B cell (primary cell): ENCODE measurements at regions not wholly inside any gene's neighbourhood (a gene's known extent, or its start where the extent isn't known, plus 50 kb on each side); places are given as distances from the start of the nearest gene placed in this dataset.

Experiments
- ATAC-seq: fragments of 200-7000 bp; cut with Tn5 transposase; one replicate; pipeline ENCODE4 v1.10.0; 2021; ENCODE audit warnings: low read depth, mild to moderate bottlenecking, moderate number of reproducible peaks, moderate library complexity
- CTCF ChIA-PET: fragments of 350-600 bp; sonication (Branson Sonifier 250); formaldehyde crosslinking; loops from one replicate; lab custom pipeline; 2021; ENCODE audit warnings: antibody characterized with exemption, inconsistent platforms; lab: Charles Lee
- POLR2A ChIA-PET: fragments of 350-600 bp; sonication (Branson Sonifier 250); formaldehyde crosslinking; loops from one replicate; lab custom pipeline; 2021; ENCODE audit warnings: antibody characterized with exemption; lab: Charles Lee
- DNase-seq: peaks from one replicate; pipeline ENCODE4 v3.0.0; 2013
- H2AFZ ChIP-seq: 2 replicates; pipeline ENCODE4 v1.6.1; 2012; ENCODE audit warnings: mild to moderate bottlenecking, low read depth, low read length; ENCODE audit not compliant: insufficient read depth, poor library complexity, severe bottlenecking
- H3K27ac ChIP-seq, 2 donors: 1 replicate in 1 of 2; 2 replicates in 1 of 2; pipeline ENCODE4 v1.5.1; 2012 to 2013; ENCODE audit warnings: low read length in 2 of 2, mild to moderate bottlenecking in 2 of 2, moderate library complexity in 1 of 2
- H3K27me3 ChIP-seq, 4 experiments: fragments of 200-600 bp in 1 of 4; sonication (generic) in 1 of 4; replicated peaks in 1 of 4; 1 replicate in 2 of 4; 2 replicates in 2 of 4; pipeline versions ENCODE4 v1.6.1 to v1.7.0; 2013 to 2016; ENCODE audit warnings: low read length in 3 of 4, mild to moderate bottlenecking in 2 of 4, mixed read lengths in 1 of 4, moderate library complexity in 1 of 4; ENCODE audit not compliant: insufficient read depth in 4 of 4, control insufficient read depth in 3 of 4; ENCODE audit errors: control extremely low read depth in 1 of 4
- H3K36me3 ChIP-seq, 2 experiments: replicated peaks in 1 of 2; 1 replicate in 1 of 2; 2 replicates in 1 of 2; pipeline versions ENCODE4 v1.6.1 to v1.7.1; 2013; ENCODE audit warnings: low read length in 1 of 2; ENCODE audit not compliant: insufficient read depth in 2 of 2, control insufficient read depth in 1 of 2; ENCODE audit errors: control extremely low read depth in 1 of 2, extremely low read depth in 1 of 2
- H3K4me1 ChIP-seq, 2 donors: fragments of 200-600 bp in 1 of 2; sonication (generic) in 1 of 2; 1 replicate in 1 of 2; 2 replicates in 1 of 2; pipeline versions ENCODE4 v1.5.1 to v1.6.1; 2013 to 2017; ENCODE audit warnings: low read length in 2 of 2; ENCODE audit not compliant: control insufficient read depth in 2 of 2, insufficient read depth in 2 of 2
- H3K4me2 ChIP-seq: replicated peaks from 2 replicates; pipeline ENCODE3; 2012; ENCODE audit warnings: mild to moderate bottlenecking, low read depth, low read length; ENCODE audit not compliant: poor library complexity, severe bottlenecking
- H3K4me3 ChIP-seq, 5 experiments: fragments of 200-600 bp in 1 of 5; sonication (generic) in 1 of 5; 1 replicate in 3 of 5; 2 replicates in 2 of 5; pipeline versions ENCODE4 v1.5.1 to v1.7.0; 2011 to 2016; ENCODE audit warnings: low read length in 4 of 5, mild to moderate bottlenecking in 4 of 5, low read depth in 2 of 5, control low read depth in 1 of 5, moderate library complexity in 1 of 5; ENCODE audit not compliant: insufficient read depth in 1 of 5; ENCODE audit errors: control extremely low read depth in 1 of 5, extremely low read depth in 1 of 5
- H3K79me2 ChIP-seq: fragments of 200-600 bp; sonication (generic); one replicate; pipeline ENCODE4 v1.6.0; 2016; ENCODE audit warnings: low read length; ENCODE audit not compliant: control insufficient read depth, insufficient read depth
- H3K9ac ChIP-seq: fragments of 200-600 bp; sonication (generic); 2 replicates; pipeline ENCODE4 v1.6.1; 2017; ENCODE audit warnings: mild to moderate bottlenecking, low read length, moderate library complexity
- H3K9me3 ChIP-seq, 3 donors: one replicate each; pipeline versions ENCODE4 v1.6.1 to v1.7.1; 2013; ENCODE audit warnings: low read length in 2 of 3; ENCODE audit not compliant: control insufficient read depth in 2 of 3, insufficient read depth in 1 of 3; ENCODE audit errors: control extremely low read depth in 1 of 3
- H4K20me1 ChIP-seq: 2 replicates; pipeline ENCODE4 v1.6.0; 2012; ENCODE audit warnings: mild to moderate bottlenecking, low read length; ENCODE audit not compliant: insufficient read depth, control insufficient read depth, poor library complexity, severe bottlenecking
- H3K27ac Mint-ChIP-seq: one replicate; pipeline ENCODE4 v1.8.0; 2021; ENCODE audit warnings: mixed read lengths
- H3K27me3 Mint-ChIP-seq: one replicate; pipeline ENCODE4 v1.8.0; 2021; ENCODE audit warnings: mixed read lengths
- H3K4me1 Mint-ChIP-seq: one replicate; pipeline ENCODE4 v1.8.0; 2021; ENCODE audit warnings: mixed read lengths
- H3K4me3 Mint-ChIP-seq: one replicate; pipeline ENCODE4 v1.8.0; 2021; ENCODE audit warnings: mixed read lengths
- H3K9me3 Mint-ChIP-seq: one replicate; pipeline ENCODE4 v1.8.0; 2022; ENCODE audit warnings: mixed read lengths; ENCODE audit not compliant: insufficient read depth
- CTCF ChIP-seq: fragments of 200-600 bp; IDR thresholded peaks from one replicate; pipeline ENCODE4 v1.8.0; 2022; ENCODE audit warnings: antibody characterized with exemption, mild to moderate bottlenecking
- EZH2 ChIP-seq: IDR thresholded peaks from 2 replicates; pipeline ENCODE4 v1.6.1; 2012; ENCODE audit warnings: borderline replicate concordance, low read depth, mild to moderate bottlenecking, moderate library complexity, low read length; ENCODE audit not compliant: insufficient read depth, poor library complexity, severe bottlenecking
- WGBS: methylation state at CpG from one replicate; pipeline ENCODE4 v1.1.5; 2013; ENCODE audit warnings: missing lambda C conversion rate; ENCODE audit not compliant: insufficient coverage; 5-methylcytosine and 5-hydroxymethylcytosine counted together
- intact Hi-C: fragments of 100-400 bp; cut with micrococcal nuclease; formaldehyde crosslinking; loops from one replicate; pipeline ENCODE4 v1.10.0; 2022

- WGBS: 93% methylated on average over 2 of the region's 3 CpGs
- Histone ChIP-seq H2AFZ (peak overlapping the region; percentile 33), H3K4me3 (no peak overlapping the region), H3K36me3 (no peaks in the 10 kb centered on the region), H3K4me1 (peaks cover 7 to 13% of the 10 kb centered on the region in 2 donors), H3K9me3 (no peaks in the 10 kb centered on the region), H3K4me2 (no peak overlapping the region), H3K9ac (no peak overlapping the region), H3K27me3 (peaks cover 0 to 5% (median 0%) of the 10 kb centered on the region in 4 experiments), H3K79me2 (no peaks in the 10 kb centered on the region), H3K27ac (no peak overlapping the region), H4K20me1 (no peaks in the 10 kb centered on the region)
- intact Hi-C loops: no loop called here
- no peak for ATAC-seq
- CTCF ChIA-PET: no interaction called here
- peak overlapping the region; percentile 46 for H3K27ac Mint-ChIP-seq
- H3K4me3 Mint-ChIP-seq: no peak overlapping the region
- peaks cover 14% of the 10 kb centered on the region for H3K4me1 Mint-ChIP-seq
- no peak for DNase-seq
- no peak for TF ChIP-seq CTCF
- no peak for TF ChIP-seq EZH2
- peaks cover under 1% of the 10 kb centered on the region for H3K27me3 Mint-ChIP-seq
- POLR2A ChIA-PET: interaction anchor here (0.6 kb wide), 1 partner anchor 72 kb away, joined by 3 read pairs; no protein-coding TSS in a partner anchor
- H3K9me3 Mint-ChIP-seq: no peaks in the 10 kb centered on the region
Measured at GRCh38 chr2:43045866-43046265, 180.5 kb downstream of the ZFP36L2 start.

- Histone ChIP-seq H4K20me1 (no peaks in the 10 kb centered on the region), H3K79me2 (no peaks in the 10 kb centered on the region), H3K4me2 (no peak overlapping the region), H3K27ac (no peak overlapping the region), H2AFZ (no peak overlapping the region), H3K9ac (no peak overlapping the region), H3K4me3 (no peak overlapping the region), H3K4me1 (peaks cover 0 to 4% of the 10 kb centered on the region in 2 donors), H3K36me3 (no peaks in the 10 kb centered on the region), H3K9me3 (no peaks in the 10 kb centered on the region), H3K27me3 (no peaks in the 10 kb centered on the region)
- Mint-ChIP-seq H3K27ac (no peak overlapping the region), H3K9me3 (no peaks in the 10 kb centered on the region), H3K4me1 (peaks cover 9% of the 10 kb centered on the region), H3K27me3 (peaks cover 4% of the 10 kb centered on the region), H3K4me3 (no peak overlapping the region)
- DNase-seq: no peak
- POLR2A ChIA-PET: interaction anchor here (0.8 kb wide), 1 partner anchor 324 kb away, joined by 3 read pairs; no protein-coding TSS in a partner anchor
- intact Hi-C loops: no loop called here
- ATAC-seq: no peak
- WGBS: 89% methylated on average over 11 of the region's 13 CpGs
- CTCF ChIA-PET: no interaction called here
- TF ChIP-seq CTCF: no peak
- TF ChIP-seq EZH2: no peak
Measured at GRCh38 chr2:43044093-43044681, 182.2 kb downstream of the ZFP36L2 start.
